ENCODE measurements at regions not wholly inside any gene's neighbourhood (a gene's known extent, or its start where the extent isn't known, plus 50 kb on each side); places are given as distances from the start of the nearest gene placed in this dataset.

DNA sequence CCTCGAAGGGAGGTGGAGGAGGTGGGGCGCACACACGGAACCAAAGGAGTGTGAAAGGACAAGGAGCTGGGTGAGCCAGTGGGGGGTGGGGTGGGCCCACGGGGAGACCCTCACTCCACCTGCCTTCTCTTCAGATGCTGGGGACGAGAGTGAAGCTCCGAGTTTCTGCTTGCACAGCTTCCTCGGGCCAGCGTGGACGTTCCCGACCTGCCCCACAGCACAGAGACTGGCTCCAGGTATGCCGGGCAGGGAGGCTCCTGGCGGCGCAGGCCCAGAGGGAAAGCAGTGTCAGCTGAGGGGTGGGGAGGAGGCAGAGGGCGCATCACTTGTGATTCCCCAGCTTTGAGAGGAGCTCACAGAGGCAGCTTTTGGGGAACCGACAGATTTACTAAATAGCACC, 98.5 kb upstream of the RPS6KA2 start (continued):
- TF ChIP-seq UBTF (CRISPR knock-in tag; IDR thresholded peaks at IDR 0.05) (no peak), ZNF460 (CRISPR knock-in tag; IDR thresholded peaks at IDR 0.05; ENCODE audit: borderline replicate concordance) (no peak), KMT2A (CRISPR knock-in tag; IDR thresholded peaks at IDR 0.05) (no peak), SP4 (CRISPR knock-in tag; IDR thresholded peaks at IDR 0.05) (no peak)
- TF ChIP-seq, protein P1, sequence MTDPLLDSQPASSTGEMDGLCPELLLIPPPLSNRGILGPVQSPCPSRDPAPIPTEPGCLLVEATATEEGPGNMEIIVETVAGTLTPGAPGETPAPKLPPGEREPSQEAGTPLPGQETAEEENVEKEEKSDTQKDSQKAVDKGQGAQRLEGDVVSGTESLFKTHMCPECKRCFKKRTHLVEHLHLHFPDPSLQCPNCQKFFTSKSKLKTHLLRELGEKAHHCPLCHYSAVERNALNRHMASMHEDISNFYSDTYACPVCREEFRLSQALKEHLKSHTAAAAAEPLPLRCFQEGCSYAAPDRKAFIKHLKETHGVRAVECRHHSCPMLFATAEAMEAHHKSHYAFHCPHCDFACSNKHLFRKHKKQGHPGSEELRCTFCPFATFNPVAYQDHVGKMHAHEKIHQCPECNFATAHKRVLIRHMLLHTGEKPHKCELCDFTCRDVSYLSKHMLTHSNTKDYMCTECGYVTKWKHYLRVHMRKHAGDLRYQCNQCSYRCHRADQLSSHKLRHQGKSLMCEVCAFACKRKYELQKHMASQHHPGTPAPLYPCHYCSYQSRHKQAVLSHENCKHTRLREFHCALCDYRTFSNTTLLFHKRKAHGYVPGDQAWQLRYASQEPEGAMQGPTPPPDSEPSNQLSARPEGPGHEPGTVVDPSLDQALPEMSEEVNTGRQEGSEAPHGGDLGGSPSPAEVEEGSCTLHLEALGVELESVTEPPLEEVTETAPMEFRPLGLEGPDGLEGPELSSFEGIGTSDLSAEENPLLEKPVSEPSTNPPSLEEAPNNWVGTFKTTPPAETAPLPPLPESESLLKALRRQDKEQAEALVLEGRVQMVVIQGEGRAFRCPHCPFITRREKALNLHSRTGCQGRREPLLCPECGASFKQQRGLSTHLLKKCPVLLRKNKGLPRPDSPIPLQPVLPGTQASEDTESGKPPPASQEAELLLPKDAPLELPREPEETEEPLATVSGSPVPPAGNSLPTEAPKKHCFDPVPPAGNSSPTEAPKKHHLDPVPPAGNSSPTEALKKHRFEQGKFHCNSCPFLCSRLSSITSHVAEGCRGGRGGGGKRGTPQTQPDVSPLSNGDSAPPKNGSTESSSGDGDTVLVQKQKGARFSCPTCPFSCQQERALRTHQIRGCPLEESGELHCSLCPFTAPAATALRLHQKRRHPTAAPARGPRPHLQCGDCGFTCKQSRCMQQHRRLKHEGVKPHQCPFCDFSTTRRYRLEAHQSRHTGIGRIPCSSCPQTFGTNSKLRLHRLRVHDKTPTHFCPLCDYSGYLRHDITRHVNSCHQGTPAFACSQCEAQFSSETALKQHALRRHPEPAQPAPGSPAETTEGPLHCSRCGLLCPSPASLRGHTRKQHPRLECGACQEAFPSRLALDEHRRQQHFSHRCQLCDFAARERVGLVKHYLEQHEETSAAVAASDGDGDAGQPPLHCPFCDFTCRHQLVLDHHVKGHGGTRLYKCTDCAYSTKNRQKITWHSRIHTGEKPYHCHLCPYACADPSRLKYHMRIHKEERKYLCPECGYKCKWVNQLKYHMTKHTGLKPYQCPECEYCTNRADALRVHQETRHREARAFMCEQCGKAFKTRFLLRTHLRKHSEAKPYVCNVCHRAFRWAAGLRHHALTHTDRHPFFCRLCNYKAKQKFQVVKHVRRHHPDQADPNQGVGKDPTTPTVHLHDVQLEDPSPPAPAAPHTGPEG (CRISPR knock-in tag; IDR thresholded peaks at IDR 0.05) = no peak
- TF ChIP-seq, protein P2, sequence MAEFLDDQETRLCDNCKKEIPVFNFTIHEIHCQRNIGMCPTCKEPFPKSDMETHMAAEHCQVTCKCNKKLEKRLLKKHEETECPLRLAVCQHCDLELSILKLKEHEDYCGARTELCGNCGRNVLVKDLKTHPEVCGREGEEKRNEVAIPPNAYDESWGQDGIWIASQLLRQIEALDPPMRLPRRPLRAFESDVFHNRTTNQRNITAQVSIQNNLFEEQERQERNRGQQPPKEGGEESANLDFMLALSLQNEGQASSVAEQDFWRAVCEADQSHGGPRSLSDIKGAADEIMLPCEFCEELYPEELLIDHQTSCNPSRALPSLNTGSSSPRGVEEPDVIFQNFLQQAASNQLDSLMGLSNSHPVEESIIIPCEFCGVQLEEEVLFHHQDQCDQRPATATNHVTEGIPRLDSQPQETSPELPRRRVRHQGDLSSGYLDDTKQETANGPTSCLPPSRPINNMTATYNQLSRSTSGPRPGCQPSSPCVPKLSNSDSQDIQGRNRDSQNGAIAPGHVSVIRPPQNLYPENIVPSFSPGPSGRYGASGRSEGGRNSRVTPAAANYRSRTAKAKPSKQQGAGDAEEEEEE (CRISPR knock-in tag; IDR thresholded peaks at IDR 0.05; ENCODE audit: borderline replicate concordance) = no peak

Data from HepG2 (cell line).